ENCODE measurements at regions not wholly inside any gene's neighbourhood (a gene's known extent, or its start where the extent isn't known, plus 50 kb on each side); places are given as distances from the start of the nearest gene placed in this dataset.

DNA sequence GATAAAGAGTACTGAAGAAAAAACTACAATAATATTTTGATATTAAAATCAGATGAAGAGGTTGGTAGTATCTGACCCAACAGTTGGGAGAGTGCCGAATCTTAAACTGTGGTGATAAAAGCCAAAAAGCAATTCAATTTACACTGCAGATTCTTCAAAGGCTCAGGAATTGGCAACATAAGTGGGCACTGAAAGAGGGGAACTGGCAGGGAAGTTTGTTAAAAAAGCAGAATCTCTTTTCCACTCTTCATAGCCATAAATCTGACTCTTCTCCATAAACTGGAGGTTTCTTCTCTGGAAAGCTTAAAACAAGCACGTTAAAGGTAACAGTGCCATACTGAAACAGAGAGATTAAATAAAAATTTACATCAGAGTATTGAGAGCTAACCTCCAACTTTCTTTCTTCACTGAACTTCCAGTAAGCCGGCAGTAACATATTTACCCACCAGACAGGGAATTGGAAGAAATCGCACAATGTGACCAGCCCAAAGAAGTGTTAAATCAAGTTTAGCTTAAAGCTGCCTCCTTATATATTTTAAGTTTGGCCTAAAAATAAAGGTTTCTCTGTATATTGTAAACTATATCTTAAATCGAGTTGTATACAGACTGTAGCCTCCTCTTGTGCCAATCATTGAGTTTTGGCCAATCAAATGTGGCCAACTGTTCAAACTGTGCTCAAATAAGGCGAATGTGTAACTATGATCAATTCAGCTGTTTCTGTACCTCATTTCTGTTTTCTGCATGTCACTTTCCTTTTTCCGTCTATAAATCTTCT, 358.3 kb downstream of the NXPE2 start:
- no peak for TF ChIP-seq CTCF (conservative IDR thresholded peaks at IDR 0.05; ENCODE audit: low read depth, low read length)
- no peak for TF ChIP-seq EZH2phosphoT487 (IDR thresholded peaks at IDR 0.05; ENCODE audit: borderline replicate concordance, low read length)

Measured in PC-3 (cell line).